ENCODE measurements at regions not wholly inside any gene's neighbourhood (a gene's known extent, or its start where the extent isn't known, plus 50 kb on each side); places are given as distances from the start of the nearest gene placed in this dataset.

GRCh38 chr5:99133921-99134320 is 205.1 kb upstream of the CHD1 start:
- DNase-seq (ENCODE audit: low spot score), result no peak

- no peak for DNase-seq (ENCODE audit: low spot score)
Observed at GRCh38 chr5:99129768-99130501, 201.1 kb upstream of the CHD1 start.

GRCh38 chr5:99122976-99123375 is 194.2 kb upstream of the CHD1 start:
- no peak for DNase-seq (ENCODE audit: low spot score)

- DNase-seq (ENCODE audit: low spot score), result no peak
Observed at GRCh38 chr5:99119326-99119725, 190.5 kb upstream of the CHD1 start.

GRCh38 chr5:99116526-99116925 is 187.7 kb upstream of the CHD1 start:
- DNase-seq (ENCODE audit: low spot score), result no peak

- DNase-seq (ENCODE audit: low spot score), result no peak
Observed at GRCh38 chr5:99109894-99110293, 181.1 kb upstream of the CHD1 start.

- DNase-seq (ENCODE audit: low spot score), result no peak
Observed at GRCh38 chr5:99105216-99105615, 176.4 kb upstream of the CHD1 start.

- DNase-seq (ENCODE audit: low spot score), result peak; percentile 22
Observed at GRCh38 chr5:99104538-99105132, 175.8 kb upstream of the CHD1 start.

GRCh38 chr5:99102073-99102697 is 173.4 kb upstream of the CHD1 start:
- DNase-seq (ENCODE audit: low spot score), result no peak

- no peak for DNase-seq (ENCODE audit: low spot score)
Observed at GRCh38 chr5:99099691-99100090, 170.9 kb upstream of the CHD1 start.

GRCh38 chr5:99089822-99090549 is 161.2 kb upstream of the CHD1 start:
- no peak for DNase-seq (ENCODE audit: low spot score)

- no peak for DNase-seq (ENCODE audit: low spot score)
Observed at GRCh38 chr5:99088309-99088708, 159.5 kb upstream of the CHD1 start.

GRCh38 chr5:99083197-99083596 is 154.4 kb upstream of the CHD1 start:
- no peak for DNase-seq (ENCODE audit: low spot score)

- DNase-seq (ENCODE audit: low spot score), result no peak
Observed at GRCh38 chr5:99081711-99082110, 152.9 kb upstream of the CHD1 start.

- DNase-seq (ENCODE audit: low spot score), result no peak
Observed at GRCh38 chr5:99076723-99077640, 148.2 kb upstream of the CHD1 start.

GRCh38 chr5:99072846-99073245 is 144.0 kb upstream of the CHD1 start:
- DNase-seq (ENCODE audit: low spot score), result no peak

GRCh38 chr5:99070822-99071221 is 142.0 kb upstream of the CHD1 start:
- no peak for DNase-seq (ENCODE audit: low spot score)

GRCh38 chr5:99070362-99070761 is 141.6 kb upstream of the CHD1 start:
- DNase-seq (ENCODE audit: low spot score), result no peak

- no peak for DNase-seq (ENCODE audit: low spot score)
Observed at GRCh38 chr5:99068944-99069650, 140.3 kb upstream of the CHD1 start.

GRCh38 chr5:99063737-99064136 is 134.9 kb upstream of the CHD1 start:
- no peak for DNase-seq (ENCODE audit: low spot score)

- no peak for DNase-seq (ENCODE audit: low spot score)
Observed at GRCh38 chr5:99061711-99062110, 132.9 kb upstream of the CHD1 start.
